Smooth muscle cell (in vitro differentiated cells): ENCODE measurements at regions not wholly inside any gene's neighbourhood (a gene's known extent, or its start where the extent isn't known, plus 50 kb on each side); places are given as distances from the start of the nearest gene placed in this dataset.

ENCODE experiments used
- DNase-seq: peaks from one replicate; lab custom pipeline; 2025; ENCODE audit not compliant: unreplicated experiment; lab: John Stamatoyannopoulos, UW
- H2AFZ ChIP-seq: fragments of 200-600 bp; sonication (generic); 2 replicates; pipeline ENCODE4 v1.6.0; 2016; ENCODE audit warnings: antibody characterized with exemption, low read depth, mild to moderate bottlenecking
- H3F3A ChIP-seq: fragments of 200-600 bp; sonication (generic); 2 replicates; pipeline ENCODE4 v1.6.0; 2017; ENCODE audit warnings: antibody characterized with exemption, low read depth
- H3K27ac ChIP-seq: fragments of 200-600 bp; sonication (generic); 2 replicates; pipeline ENCODE4 v1.5.1; 2016; ENCODE audit warnings: low read depth, mild to moderate bottlenecking
- H3K27me3 ChIP-seq: fragments of 200-600 bp; sonication (generic); 2 replicates; pipeline ENCODE4 v1.6.1; 2016; ENCODE audit warnings: low read depth, mild to moderate bottlenecking
- H3K36me3 ChIP-seq: fragments of 200-600 bp; sonication (generic); 2 replicates; pipeline ENCODE4 v1.5.1; 2016; ENCODE audit warnings: low read depth
- H3K4me1 ChIP-seq: fragments of 200-600 bp; sonication (generic); 2 replicates; pipeline ENCODE4 v1.5.1; 2016; ENCODE audit warnings: low read depth
- H3K4me2 ChIP-seq: fragments of 200-600 bp; sonication (generic); 2 replicates; pipeline ENCODE4 v1.6.0; 2016; ENCODE audit warnings: mild to moderate bottlenecking
- H3K4me3 ChIP-seq: fragments of 200-600 bp; sonication (generic); 2 replicates; pipeline ENCODE4 v1.5.1; 2016; ENCODE audit warnings: mild to moderate bottlenecking
- H3K79me2 ChIP-seq: fragments of 200-600 bp; sonication (generic); 2 replicates; pipeline ENCODE4 v1.6.0; 2016; ENCODE audit warnings: low read depth, mild to moderate bottlenecking
- H3K9ac ChIP-seq: fragments of 200-600 bp; sonication (generic); 2 replicates; pipeline ENCODE4 v1.6.0; 2016; ENCODE audit warnings: low read depth
- H3K9me3 ChIP-seq: fragments of 200-600 bp; sonication (generic); replicated peaks from 2 replicates; pipeline ENCODE4 v1.5.1; 2016; ENCODE audit warnings: low read depth
- H4K20me1 ChIP-seq: fragments of 200-600 bp; sonication (generic); 2 replicates; pipeline ENCODE4 v1.6.0; 2016; ENCODE audit warnings: low read depth
- CTCF ChIP-seq: fragments of 200-600 bp; sonication (generic); IDR thresholded peaks from 2 replicates; pipeline ENCODE4 v1.5.1; 2017; ENCODE audit warnings: borderline replicate concordance, mild to moderate bottlenecking, antibody characterized with exemption; ENCODE audit not compliant: insufficient read depth, poor library complexity, severe bottlenecking
- WGBS: methylation state at CpG from one replicate; pipeline ENCODE4 v1.1.7; 2016; ENCODE audit warnings: low lambda C conversion rate; 5-methylcytosine and 5-hydroxymethylcytosine counted together

- H3K36me3 ChIP-seq = no peaks in the 10 kb centered on the region
- no peaks in the 10 kb centered on the region for H3K79me2 ChIP-seq
- H3K4me3 ChIP-seq = no peak overlapping the region
- 94% methylated on average over 4 of the region's 4 CpGs for WGBS
- H3K9ac ChIP-seq = no peak overlapping the region
- H3K9me3 ChIP-seq = no peaks in the 10 kb centered on the region
- TF ChIP-seq CTCF = no peak
- no peak overlapping the region for H2AFZ ChIP-seq
- no peak overlapping the region for H3K4me2 ChIP-seq
- no peaks in the 10 kb centered on the region for H4K20me1 ChIP-seq
- H3F3A ChIP-seq = no peaks in the 10 kb centered on the region
- no peak overlapping the region for H3K27ac ChIP-seq
- no peaks in the 10 kb centered on the region for H3K27me3 ChIP-seq
- H3K4me1 ChIP-seq = no peaks in the 10 kb centered on the region
- no peak for DNase-seq
Measured at GRCh38 chr1:83813576-83813975, 185.4 kb downstream of the TTLL7 start.

GRCh38 chr1:83810144-83810543 is 188.8 kb downstream of the TTLL7 start:
- WGBS = 88% methylated on average over 4 of the region's 4 CpGs
- H3K36me3 ChIP-seq = no peaks in the 10 kb centered on the region
- H3K4me2 ChIP-seq = no peak overlapping the region
- H3F3A ChIP-seq = no peaks in the 10 kb centered on the region
- no peak for DNase-seq
- no peak overlapping the region for H2AFZ ChIP-seq
- no peaks in the 10 kb centered on the region for H4K20me1 ChIP-seq
- H3K27me3 ChIP-seq = no peaks in the 10 kb centered on the region
- H3K27ac ChIP-seq = no peak overlapping the region
- H3K4me1 ChIP-seq = no peaks in the 10 kb centered on the region
- no peaks in the 10 kb centered on the region for H3K79me2 ChIP-seq
- TF ChIP-seq CTCF = no peak
- no peak overlapping the region for H3K4me3 ChIP-seq
- no peaks in the 10 kb centered on the region for H3K9me3 ChIP-seq
- H3K9ac ChIP-seq = no peak overlapping the region

- Histone ChIP-seq H3K9ac (no peak overlapping the region), H3F3A (no peaks in the 10 kb centered on the region), H3K9me3 (no peaks in the 10 kb centered on the region), H3K79me2 (no peaks in the 10 kb centered on the region), H3K36me3 (no peaks in the 10 kb centered on the region), H2AFZ (no peak overlapping the region), H3K4me3 (no peak overlapping the region), H4K20me1 (no peaks in the 10 kb centered on the region), H3K27me3 (no peaks in the 10 kb centered on the region), H3K4me1 (no peaks in the 10 kb centered on the region), H3K4me2 (no peak overlapping the region), H3K27ac (no peak overlapping the region)
- no peak for DNase-seq
- no peak for TF ChIP-seq CTCF
Measured at GRCh38 chr1:83808536-83808935, 190.4 kb downstream of the TTLL7 start.

GRCh38 chr1:83807821-83808220 is 191.1 kb downstream of the TTLL7 start:
- no peaks in the 10 kb centered on the region for H4K20me1 ChIP-seq
- no peak overlapping the region for H3K9ac ChIP-seq
- 92% methylated on average over 3 of the region's 3 CpGs for WGBS
- no peaks in the 10 kb centered on the region for H3K79me2 ChIP-seq
- H2AFZ ChIP-seq = no peak overlapping the region
- no peaks in the 10 kb centered on the region for H3K4me1 ChIP-seq
- TF ChIP-seq CTCF = no peak
- no peak for DNase-seq
- H3K9me3 ChIP-seq = no peaks in the 10 kb centered on the region
- H3F3A ChIP-seq = no peaks in the 10 kb centered on the region
- no peak overlapping the region for H3K4me3 ChIP-seq
- no peaks in the 10 kb centered on the region for H3K27me3 ChIP-seq
- no peaks in the 10 kb centered on the region for H3K36me3 ChIP-seq
- H3K27ac ChIP-seq = no peak overlapping the region
- H3K4me2 ChIP-seq = no peak overlapping the region
